PC-3 (cell line): ENCODE measurements at regions not wholly inside any gene's neighbourhood (a gene's known extent, or its start where the extent isn't known, plus 50 kb on each side); places are given as distances from the start of the nearest gene placed in this dataset.

ENCODE experiments used
- ATAC-seq: fragments of 200-7000 bp; cut with Tn5 transposase; 2 replicates; pipeline ENCODE4 v1.9.1; 2020; ENCODE audit warnings: mild to moderate bottlenecking, moderate library complexity
- BruUV-seq: library from RNA; stranded (reverse); fragments of 400-500 nt; replicated peaks from 2 replicates; lab custom pipeline; 2021; lab: Mats Ljungman, UMichigan
- CTCF ChIA-PET: fragments of 300-600 bp; sonication (Branson Sonifier 250); formaldehyde crosslinking; loops from one replicate; lab custom pipeline; 2022; ENCODE audit warnings: antibody characterized with exemption; lab: Charles Lee
- POLR2A ChIA-PET: fragments of 300-600 bp; sonication (Branson Sonifier 250); formaldehyde crosslinking; loops from one replicate; lab custom pipeline; 2022; ENCODE audit warnings: antibody characterized with exemption; ENCODE audit not compliant: unreplicated experiment; lab: Charles Lee
- DNase-seq: peaks from one replicate; pipeline ENCODE4 v3.0.0-alpha.2; 2015
- H2AFZ ChIP-seq: fragments of 300-600 bp; sonication (generic); 2 replicates; pipeline ENCODE4 v1.6.0; 2016; ENCODE audit warnings: antibody characterized with exemption, low read length
- H3F3A ChIP-seq: fragments of 300-600 bp; sonication (generic); one replicate; pipeline ENCODE4 v1.6.0; 2017; ENCODE audit warnings: antibody characterized with exemption, low read length, control low read depth, mild to moderate bottlenecking; ENCODE audit not compliant: unreplicated experiment
- H3K27ac ChIP-seq: fragments of 300-600 bp; sonication (generic); 2 replicates; pipeline ENCODE4 v1.5.1; 2016; ENCODE audit warnings: mild to moderate bottlenecking, low read length
- H3K27me3 ChIP-seq: fragments of 300-600 bp; sonication (generic); 2 replicates; pipeline ENCODE4 v1.6.1; 2016; ENCODE audit warnings: low read length, mixed read lengths
- H3K36me3 ChIP-seq: fragments of 300-600 bp; sonication (generic); 2 replicates; pipeline ENCODE4 v1.6.1; 2016; ENCODE audit warnings: low read depth, mixed run types, low read length, mixed read lengths
- H3K4me1 ChIP-seq: fragments of 300-600 bp; sonication (generic); 2 replicates; pipeline ENCODE4 v1.5.1; 2016; ENCODE audit warnings: low read length; ENCODE audit not compliant: insufficient read depth
- H3K4me2 ChIP-seq: fragments of 300-600 bp; sonication (generic); 2 replicates; pipeline ENCODE4 v1.6.0; 2016; ENCODE audit warnings: low read length
- H3K4me3 ChIP-seq: fragments of 300-600 bp; sonication (generic); 2 replicates; pipeline ENCODE4 v1.5.1; 2016; ENCODE audit warnings: mild to moderate bottlenecking, low read length, mixed read lengths
- H3K79me2 ChIP-seq: fragments of 300-600 bp; sonication (generic); 2 replicates; pipeline ENCODE4 v1.6.1; 2017; ENCODE audit warnings: low read length, mixed read lengths
- H3K9ac ChIP-seq: fragments of 300-600 bp; sonication (generic); 2 replicates; pipeline ENCODE4 v1.6.0; 2016; ENCODE audit warnings: mild to moderate bottlenecking, low read length
- H3K9me2 ChIP-seq: fragments of 300-600 bp; sonication (generic); replicated peaks from 2 replicates; pipeline ENCODE4 v1.6.1; 2016; ENCODE audit warnings: mixed run types, low read length, mixed read lengths
- H3K9me3 ChIP-seq: fragments of 300-600 bp; sonication (generic); 2 replicates; pipeline ENCODE4 v1.6.1; 2016; ENCODE audit warnings: low read length, mixed read lengths
- H4K20me1 ChIP-seq: fragments of 300-600 bp; sonication (generic); 2 replicates; pipeline ENCODE4 v1.6.1; 2016; ENCODE audit warnings: low read length, mixed read lengths
- CTCF ChIP-seq: fragments of 300-600 bp; sonication (generic); conservative IDR thresholded peaks from 2 replicates; pipeline ENCODE4 v1.5.1; 2017; ENCODE audit warnings: antibody characterized with exemption, low read depth, mild to moderate bottlenecking, low read length
- EZH2 ChIP-seq: fragments of 300-600 bp; sonication (generic); IDR thresholded peaks from one replicate; pipeline ENCODE4 v1.6.1; 2017; ENCODE audit warnings: antibody characterized with exemption, mild to moderate bottlenecking, low read length; ENCODE audit not compliant: unreplicated experiment
- EZH2phosphoT487 ChIP-seq: fragments of 300-600 bp; sonication (generic); IDR thresholded peaks from 2 replicates; pipeline ENCODE4 v1.6.1; 2018; ENCODE audit warnings: mild to moderate bottlenecking, antibody characterized with exemption, low read length, borderline replicate concordance
- intact Hi-C: fragments of 100-400 bp; cut with micrococcal nuclease; formaldehyde crosslinking; loops from 2 replicates; pipeline ENCODE4 v1.9.0; 2023

DNA sequence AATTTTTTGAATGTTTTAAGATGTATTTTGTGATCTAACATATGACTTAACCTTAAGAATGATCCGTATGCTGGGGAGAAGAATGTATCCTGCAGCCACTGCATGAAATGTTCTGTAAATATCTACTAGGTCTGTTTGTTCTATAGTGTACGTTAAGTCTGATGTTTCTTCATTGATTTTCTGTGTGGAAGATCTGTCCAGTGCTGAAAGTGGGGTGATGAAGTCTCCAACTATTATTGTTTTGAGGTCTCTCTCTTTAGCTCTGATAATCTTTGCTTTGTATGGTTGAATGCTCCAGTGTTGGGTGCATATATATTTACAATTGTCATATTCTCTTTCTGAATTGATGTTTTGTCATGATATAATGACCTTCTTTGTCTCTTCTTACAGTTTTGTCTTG lies 82.5 kb upstream of the LHCGR start:
- no peaks in the 10 kb centered on the region for H4K20me1 ChIP-seq
- no TSS peak for BruUV-seq
- H3K27ac ChIP-seq = no peak overlapping the region
- H3K4me2 ChIP-seq = no peak overlapping the region
- no peaks in the 10 kb centered on the region for H3K27me3 ChIP-seq
- no peaks in the 10 kb centered on the region for H3K79me2 ChIP-seq
- no peaks in the 10 kb centered on the region for H3K4me1 ChIP-seq
- 0 out of 2 replicates have a peak, but pooled peaks cover 5% of the 10 kb centered on the region for H3K9me3 ChIP-seq
- no peaks in the 10 kb centered on the region for H3K9me2 ChIP-seq
- no peak for DNase-seq
- no peak overlapping the region for H3K9ac ChIP-seq
- no peaks in the 10 kb centered on the region for H3F3A ChIP-seq
- no peak overlapping the region for H3K4me3 ChIP-seq
- CTCF ChIA-PET = no interaction called here
- H3K36me3 ChIP-seq = no peaks in the 10 kb centered on the region
- no peak overlapping the region for H2AFZ ChIP-seq
- ATAC-seq = no peak
- intact Hi-C loops = no loop called here
- TF ChIP-seq EZH2phosphoT487 (no peak), EZH2 (no peak), CTCF (no peak)
- POLR2A ChIA-PET = no interaction called here

GRCh38 chr2:48829569-48829968 lies 74.0 kb upstream of the LHCGR start:
- ChIA-PET POLR2A (no interaction called here), CTCF (no interaction called here)
- H3K27ac ChIP-seq = no peak overlapping the region
- ATAC-seq (no peak), DNase-seq (no peak)
- no peaks in the 10 kb centered on the region for H3F3A ChIP-seq
- H4K20me1 ChIP-seq = no peaks in the 10 kb centered on the region
- H3K4me1 ChIP-seq = no peaks in the 10 kb centered on the region
- intact Hi-C loops = no loop called here
- no peaks in the 10 kb centered on the region for H3K27me3 ChIP-seq
- no peaks in the 10 kb centered on the region for H3K79me2 ChIP-seq
- H3K4me3 ChIP-seq = no peak overlapping the region
- no TSS peak for BruUV-seq
- H3K9me2 ChIP-seq = no peaks in the 10 kb centered on the region
- H3K4me2 ChIP-seq = no peak overlapping the region
- H3K36me3 ChIP-seq = no peaks in the 10 kb centered on the region
- no peak overlapping the region for H2AFZ ChIP-seq
- no peaks in the 10 kb centered on the region for H3K9me3 ChIP-seq
- no peak for TF ChIP-seq CTCF
- no peak for TF ChIP-seq EZH2phosphoT487
- TF ChIP-seq EZH2 = no peak
- H3K9ac ChIP-seq = no peak overlapping the region

- H3K9me3 ChIP-seq = no peaks in the 10 kb centered on the region
- no peak overlapping the region for H3K4me2 ChIP-seq
- TF ChIP-seq EZH2phosphoT487 (no peak), EZH2 (no peak), CTCF (no peak)
- no peaks in the 10 kb centered on the region for H3K79me2 ChIP-seq
- H3K4me3 ChIP-seq = no peak overlapping the region
- no peaks in the 10 kb centered on the region for H4K20me1 ChIP-seq
- H3K27me3 ChIP-seq = no peaks in the 10 kb centered on the region
- ChIA-PET CTCF (no interaction called here), POLR2A (no interaction called here)
- H3K9me2 ChIP-seq = no peaks in the 10 kb centered on the region
- no TSS peak for BruUV-seq
- DNase-seq (no peak), ATAC-seq (no peak)
- H3K27ac ChIP-seq = no peak overlapping the region
- intact Hi-C loops = no loop called here
- no peaks in the 10 kb centered on the region for H3K36me3 ChIP-seq
- no peak overlapping the region for H2AFZ ChIP-seq
- no peaks in the 10 kb centered on the region for H3K4me1 ChIP-seq
- no peaks in the 10 kb centered on the region for H3F3A ChIP-seq
- no peak overlapping the region for H3K9ac ChIP-seq
Observed at GRCh38 chr2:48829036-48829435, 73.5 kb upstream of the LHCGR start.
